ENCODE measurements at regions not wholly inside any gene's neighbourhood (a gene's known extent, or its start where the extent isn't known, plus 50 kb on each side); places are given as distances from the start of the nearest gene placed in this dataset.

DNA sequence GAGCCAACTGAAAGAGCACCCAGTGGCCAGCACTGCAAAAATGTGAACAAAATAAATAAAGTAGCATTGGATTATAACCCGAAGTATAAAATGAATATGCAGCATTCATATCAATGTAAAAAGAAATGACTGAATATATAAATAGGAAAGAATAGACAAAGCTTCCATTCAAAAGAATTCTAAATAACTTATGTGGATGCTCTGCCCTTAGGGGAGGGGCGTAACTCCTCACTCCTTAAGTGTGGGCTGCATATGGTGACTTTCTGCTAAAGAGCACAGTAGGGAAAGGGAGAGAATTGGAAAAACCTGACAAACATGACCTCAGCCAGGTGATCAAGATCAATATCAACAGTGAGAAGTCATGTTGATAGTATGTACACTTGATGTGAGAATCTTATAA, 109.9 kb upstream of the DOCK1 start:
- intact Hi-C loops (cut with DNase I), result no loop called here
- no peak for TF ChIP-seq POLR2A (IDR thresholded peaks at IDR 0.05)
- TF ChIP-seq, protein P1, sequence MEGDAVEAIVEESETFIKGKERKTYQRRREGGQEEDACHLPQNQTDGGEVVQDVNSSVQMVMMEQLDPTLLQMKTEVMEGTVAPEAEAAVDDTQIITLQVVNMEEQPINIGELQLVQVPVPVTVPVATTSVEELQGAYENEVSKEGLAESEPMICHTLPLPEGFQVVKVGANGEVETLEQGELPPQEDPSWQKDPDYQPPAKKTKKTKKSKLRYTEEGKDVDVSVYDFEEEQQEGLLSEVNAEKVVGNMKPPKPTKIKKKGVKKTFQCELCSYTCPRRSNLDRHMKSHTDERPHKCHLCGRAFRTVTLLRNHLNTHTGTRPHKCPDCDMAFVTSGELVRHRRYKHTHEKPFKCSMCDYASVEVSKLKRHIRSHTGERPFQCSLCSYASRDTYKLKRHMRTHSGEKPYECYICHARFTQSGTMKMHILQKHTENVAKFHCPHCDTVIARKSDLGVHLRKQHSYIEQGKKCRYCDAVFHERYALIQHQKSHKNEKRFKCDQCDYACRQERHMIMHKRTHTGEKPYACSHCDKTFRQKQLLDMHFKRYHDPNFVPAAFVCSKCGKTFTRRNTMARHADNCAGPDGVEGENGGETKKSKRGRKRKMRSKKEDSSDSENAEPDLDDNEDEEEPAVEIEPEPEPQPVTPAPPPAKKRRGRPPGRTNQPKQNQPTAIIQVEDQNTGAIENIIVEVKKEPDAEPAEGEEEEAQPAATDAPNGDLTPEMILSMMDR (IDR thresholded peaks at IDR 0.05), result no peak
- 85% methylated on average over 2 of the region's 2 CpGs for whole genome bisulfite sequencing, 2 donors

GRCh38 chr10:126798649-126799048, 106.6 kb upstream of the DOCK1 start:
- H3K27ac ChIP-seq, result no peak overlapping the region
- DNase-seq, result no peak
- H3K27me3 ChIP-seq, result no peaks in the 10 kb centered on the region
- 52 to 66% methylated on average over 6 to 13 of the region's 13 CpGs for WGBS, 2 donors
- no peaks in the 10 kb centered on the region for H3K4me1 ChIP-seq
- H3K4me3 ChIP-seq, result no peak overlapping the region
- H3K36me3 ChIP-seq (replicated peaks in 1 of 2; ENCODE audit: insufficient read depth in 1 of 2, low read depth in 2 of 2), result no peaks in the 10 kb centered on the region
- no peaks in the 10 kb centered on the region for H3K9me3 ChIP-seq
- no peak for ATAC-seq
- TF ChIP-seq, protein P1 (IDR thresholded peaks at IDR 0.05), result no peak
- TF ChIP-seq POLR2A (IDR thresholded peaks at IDR 0.05), result no peak
- intact Hi-C loops (cut with DNase I), result no loop called here

More for the DNA sequence above, 109.9 kb upstream of the DOCK1 start:
- no peak overlapping the region for H3K27ac ChIP-seq
- H3K9me3 ChIP-seq, result no peaks in the 10 kb centered on the region
- no peaks in the 10 kb centered on the region for H3K36me3 ChIP-seq (replicated peaks in 1 of 2; ENCODE audit: insufficient read depth in 1 of 2, low read depth in 2 of 2)
- H3K4me1 ChIP-seq, result no peaks in the 10 kb centered on the region
- H3K4me3 ChIP-seq, result no peak overlapping the region
- no peak for ATAC-seq
- no peaks in the 10 kb centered on the region for H3K27me3 ChIP-seq
- no peak for DNase-seq

DNA sequence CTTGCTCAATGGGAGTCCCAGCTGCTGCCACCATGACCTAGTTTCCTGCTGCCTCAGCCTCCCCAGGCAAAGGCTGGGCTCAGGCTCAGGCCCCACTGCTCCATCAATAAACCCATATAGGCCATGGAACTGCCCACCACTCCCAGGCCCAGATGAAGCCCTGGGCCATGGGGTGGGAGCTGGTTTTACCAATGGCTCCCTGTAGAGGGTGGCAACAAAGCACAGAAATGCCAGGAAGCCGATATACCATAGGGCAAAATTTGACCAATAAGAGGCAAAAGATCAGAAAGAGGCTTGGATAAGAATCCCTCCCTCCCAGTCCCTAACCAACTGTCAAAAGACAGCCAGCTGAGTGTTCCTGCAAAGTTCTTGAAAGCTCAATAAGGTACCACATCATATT, 101.8 kb upstream of the DOCK1 start:
- Histone ChIP-seq H3K4me3 (no peak overlapping the region), H3K27ac (no peak overlapping the region), H3K36me3 (replicated peaks in 1 of 2; ENCODE audit: insufficient read depth in 1 of 2, low read depth in 2 of 2) (no peaks in the 10 kb centered on the region), H3K27me3 (no peaks in the 10 kb centered on the region), H3K9me3 (no peaks in the 10 kb centered on the region), H3K4me1 (no peaks in the 10 kb centered on the region)
- ATAC-seq, result no peak
- WGBS, 2 donors, result 82 to 88% methylated on average over 1 of the region's 1 CpG
- TF ChIP-seq, protein P1 (IDR thresholded peaks at IDR 0.05), result peak in 1 of 7 experiments; percentile 27
- TF ChIP-seq POLR2A (IDR thresholded peaks at IDR 0.05), result no peak
- peak in 1 of 4 donors; percentile 11 for DNase-seq
- intact Hi-C loops (cut with DNase I), result no loop called here

DNA sequence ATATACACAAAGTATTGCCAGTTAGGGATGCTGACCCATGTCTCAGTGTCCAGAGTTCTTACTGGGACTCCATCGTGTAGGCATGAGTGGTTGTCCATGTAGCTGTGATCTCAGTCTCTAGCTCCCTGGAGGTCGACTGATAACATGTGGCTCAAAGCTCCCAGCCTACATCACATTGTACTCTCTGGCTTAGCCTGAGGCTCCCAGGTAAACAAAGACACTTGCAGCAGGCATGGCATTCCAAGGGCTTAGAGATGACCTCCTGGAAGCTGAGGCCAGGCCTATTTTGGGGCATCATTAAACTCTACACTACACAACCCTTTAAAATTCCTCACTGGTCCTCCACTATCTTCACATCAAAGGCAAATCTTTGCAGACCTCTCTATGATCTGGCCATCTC, 100.8 kb upstream of the DOCK1 start:
- no peaks in the 10 kb centered on the region for H3K9me3 ChIP-seq
- intact Hi-C loops (cut with DNase I), result no loop called here
- ATAC-seq (no peak), DNase-seq (no peak)
- H3K27ac ChIP-seq, result no peak overlapping the region
- WGBS, 2 donors, result 74% methylated on average over 2 of the region's 2 CpGs; no CpG with 5 or more reads in 1 of the 2 donors
- H3K4me3 ChIP-seq, result no peak overlapping the region
- no peaks in the 10 kb centered on the region for H3K4me1 ChIP-seq
- H3K27me3 ChIP-seq, result no peaks in the 10 kb centered on the region
- no peaks in the 10 kb centered on the region for H3K36me3 ChIP-seq (replicated peaks in 1 of 2; ENCODE audit: insufficient read depth in 1 of 2, low read depth in 2 of 2)
- no peak for TF ChIP-seq POLR2A (IDR thresholded peaks at IDR 0.05)
- TF ChIP-seq, protein P1 (IDR thresholded peaks at IDR 0.05), result no peak

DNA sequence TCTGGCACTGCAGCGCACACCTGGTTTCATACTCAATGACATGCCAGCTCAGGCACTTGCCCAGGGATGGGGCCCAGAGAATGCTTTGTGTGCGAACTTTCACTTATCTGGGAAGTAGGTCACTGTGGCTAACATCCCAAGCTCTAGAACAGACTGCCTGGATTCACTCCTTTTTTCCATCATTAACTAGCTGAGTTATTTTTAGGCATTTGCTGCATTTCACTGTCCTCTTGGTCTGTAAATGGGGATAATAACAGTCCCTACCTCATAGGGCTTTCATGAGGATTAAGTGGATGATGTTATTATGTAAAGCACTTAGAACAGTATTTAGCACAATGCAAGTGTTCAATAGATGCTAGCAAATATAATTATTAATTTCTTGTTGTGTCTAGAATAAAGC, 98.7 kb upstream of the DOCK1 start:
- no peak for TF ChIP-seq POLR2A (IDR thresholded peaks at IDR 0.05)
- TF ChIP-seq, protein P1 (IDR thresholded peaks at IDR 0.05), result no peak

More for the DNA sequence above, 98.7 kb upstream of the DOCK1 start:
- DNase-seq (no peak), ATAC-seq (no peak)
- intact Hi-C loops (cut with DNase I), result no loop called here
- Histone ChIP-seq H3K4me3 (no peak overlapping the region), H3K27me3 (no peaks in the 10 kb centered on the region), H3K4me1 (no peaks in the 10 kb centered on the region), H3K36me3 (replicated peaks in 1 of 2; ENCODE audit: insufficient read depth in 1 of 2, low read depth in 2 of 2) (no peaks in the 10 kb centered on the region), H3K9me3 (no peaks in the 10 kb centered on the region), H3K27ac (no peak overlapping the region)
- 97% methylated on average over 2 of the region's 2 CpGs; no CpG with 5 or more reads in 1 of the 2 donors for WGBS, 2 donors

Data from body of pancreas (tissue), 4 donors.